GM19455 (cell line): ENCODE measurements at regions not wholly inside any gene's neighbourhood (a gene's known extent, or its start where the extent isn't known, plus 50 kb on each side); places are given as distances from the start of the nearest gene placed in this dataset.

Source experiments
- ATAC-seq: cut with Tn5 transposase; IDR thresholded peaks from one replicate; pipeline ENCODE4 v1.9.1; 2021; ENCODE audit not compliant: unreplicated experiment

DNA sequence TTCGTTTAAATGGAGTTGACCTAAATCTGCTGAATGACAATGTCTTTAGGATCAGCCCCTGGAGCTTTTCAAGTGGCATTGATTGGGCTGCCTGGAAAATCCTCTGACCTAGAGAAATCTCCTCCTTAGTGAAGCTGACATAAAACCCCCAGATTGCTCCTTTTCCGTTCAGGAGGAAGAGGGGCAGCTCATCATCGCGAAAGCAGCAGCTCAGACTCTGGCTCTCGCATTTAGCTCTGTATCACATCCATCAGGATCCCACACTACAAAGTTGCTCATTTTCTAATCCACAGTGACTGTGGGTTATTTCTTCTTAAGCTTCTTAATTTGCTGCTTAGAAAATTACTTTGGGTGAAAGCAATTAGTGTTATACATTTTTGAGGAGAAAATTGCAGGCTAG, 373.7 kb downstream of the ENC1 start:
- no peak for ATAC-seq

- no peak for ATAC-seq
These were observed 374.4 kb downstream of the ENC1 start for GRCh38 chr5:74266132-74266531.

DNA sequence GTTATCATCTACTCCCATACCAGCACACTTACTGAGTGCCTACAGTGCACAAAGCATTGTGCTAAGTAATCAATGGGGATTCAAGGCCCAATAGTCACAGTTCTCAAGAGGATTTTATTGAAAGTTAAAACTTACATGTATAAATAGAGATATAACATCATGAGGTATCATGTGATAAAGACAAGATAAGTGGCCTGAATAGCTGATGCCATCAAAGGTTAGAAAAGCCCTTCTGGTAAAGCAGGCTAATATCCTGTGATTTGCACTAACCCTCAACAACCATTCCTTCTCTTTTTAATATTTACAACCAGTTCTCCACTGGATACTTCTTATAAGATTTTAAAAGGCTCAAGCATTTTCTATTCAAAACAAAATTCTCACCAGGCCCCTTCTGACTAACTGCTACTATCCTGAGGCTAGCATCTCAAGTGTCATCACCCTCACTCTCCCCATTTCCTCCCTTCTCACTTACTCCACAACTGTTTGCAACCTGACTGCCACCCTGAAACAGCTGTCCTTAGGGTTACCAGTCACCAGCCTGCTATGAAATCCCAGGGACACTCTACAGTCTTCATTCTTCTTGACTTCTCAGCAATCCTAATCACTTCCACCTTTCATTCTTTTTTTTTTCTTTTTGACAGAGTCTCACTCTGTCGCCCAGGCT, 377.9 kb downstream of the ENC1 start:
- ATAC-seq: no peak

DNA sequence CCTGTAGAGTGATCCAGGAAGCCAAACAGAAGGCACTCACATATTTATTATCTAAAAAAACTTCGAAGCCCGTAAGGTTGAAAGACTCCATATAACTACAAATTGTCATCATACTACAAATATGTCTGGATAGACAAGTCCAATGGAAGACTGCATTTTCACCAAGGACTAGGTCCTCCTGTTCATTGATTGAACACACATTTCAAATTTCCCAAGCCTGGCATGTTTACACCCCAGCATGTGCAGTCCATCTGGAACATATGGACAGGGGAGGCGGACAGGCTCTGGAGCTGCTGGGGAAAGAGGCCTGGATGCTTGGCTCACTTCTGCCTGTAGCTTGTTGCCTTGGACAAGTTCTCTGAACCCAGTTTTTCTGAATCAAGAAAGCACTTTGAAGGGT, 378.7 kb downstream of the ENC1 start:
- ATAC-seq: no peak

- ATAC-seq: no peak
These were observed 379.1 kb downstream of the ENC1 start for GRCh38 chr5:74261421-74261820.

GRCh38 chr5:74259572-74259971, 381.0 kb downstream of the ENC1 start:
- ATAC-seq: no peak

DNA sequence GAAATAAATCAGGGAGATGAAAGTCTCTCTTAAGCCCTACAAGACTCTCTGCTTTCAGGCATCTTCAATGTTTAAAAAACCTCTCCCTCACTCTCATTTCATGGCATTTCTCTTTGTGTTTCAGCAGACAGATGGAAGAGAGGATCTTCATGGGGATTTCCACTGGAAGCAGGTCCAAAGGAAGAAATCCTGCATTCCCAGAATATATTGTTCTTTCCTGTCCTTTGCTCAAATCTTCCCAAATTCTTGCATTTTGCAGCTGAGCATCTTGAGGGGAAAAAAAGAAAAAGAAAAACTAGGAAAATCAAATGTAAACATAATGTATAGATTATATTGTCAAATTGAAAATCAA, 382.2 kb downstream of the ENC1 start:
- no peak for ATAC-seq

DNA sequence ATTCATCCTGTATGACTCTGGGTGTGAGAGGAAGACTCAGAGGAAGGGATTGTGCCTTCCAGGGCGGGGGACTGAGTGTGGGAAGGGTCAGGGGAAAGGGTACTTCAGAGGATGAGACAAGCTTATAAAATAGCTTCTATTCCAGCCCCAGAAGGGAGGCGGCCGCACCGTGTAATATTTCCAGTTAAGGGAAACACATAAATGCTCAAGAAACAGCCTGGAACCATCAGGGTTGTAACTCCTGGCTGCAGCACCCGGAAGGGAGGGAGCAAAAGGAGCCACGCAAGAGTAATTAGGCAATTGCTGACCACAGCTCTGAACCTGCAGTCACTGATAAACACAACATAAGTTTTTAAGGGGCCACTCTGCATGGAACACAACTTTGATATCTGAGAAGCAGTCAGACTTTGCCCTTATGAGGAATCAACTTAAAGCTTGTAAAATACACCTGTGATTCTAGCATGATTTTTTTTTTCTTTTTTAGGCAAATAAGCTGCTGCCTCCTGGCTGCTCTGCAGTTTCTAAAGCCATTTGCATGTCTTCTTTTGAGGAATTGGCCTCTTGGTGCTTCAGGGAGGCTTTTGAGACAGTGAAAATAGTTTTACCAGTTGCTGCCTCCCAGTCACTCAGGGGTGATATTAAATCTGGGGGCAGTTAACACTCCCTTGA, 382.7 kb downstream of the ENC1 start:
- ATAC-seq: no peak

DNA sequence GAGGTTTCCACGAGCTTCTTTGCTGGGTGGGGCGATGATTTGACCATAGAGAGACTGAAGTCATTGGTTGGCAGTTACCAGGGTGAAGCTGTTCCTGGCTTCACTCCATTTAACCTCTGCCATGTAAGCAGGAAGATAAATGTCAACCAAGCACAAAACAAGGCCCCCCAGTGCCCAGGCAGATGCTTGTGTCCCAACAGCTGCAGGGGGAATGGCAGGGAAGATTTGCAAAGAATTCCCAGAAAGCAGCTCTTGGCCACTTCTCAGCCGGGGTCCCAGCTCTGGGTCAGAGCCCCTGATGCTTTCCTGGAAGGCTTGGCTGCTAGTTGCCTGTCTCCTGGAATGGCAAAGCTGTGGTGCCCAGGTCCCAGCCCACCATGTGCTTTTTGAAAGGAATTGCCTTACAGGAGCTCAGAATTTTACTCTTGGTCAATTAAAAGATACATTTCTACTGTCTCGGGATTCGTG, 383.4 kb downstream of the ENC1 start:
- no peak for ATAC-seq

DNA sequence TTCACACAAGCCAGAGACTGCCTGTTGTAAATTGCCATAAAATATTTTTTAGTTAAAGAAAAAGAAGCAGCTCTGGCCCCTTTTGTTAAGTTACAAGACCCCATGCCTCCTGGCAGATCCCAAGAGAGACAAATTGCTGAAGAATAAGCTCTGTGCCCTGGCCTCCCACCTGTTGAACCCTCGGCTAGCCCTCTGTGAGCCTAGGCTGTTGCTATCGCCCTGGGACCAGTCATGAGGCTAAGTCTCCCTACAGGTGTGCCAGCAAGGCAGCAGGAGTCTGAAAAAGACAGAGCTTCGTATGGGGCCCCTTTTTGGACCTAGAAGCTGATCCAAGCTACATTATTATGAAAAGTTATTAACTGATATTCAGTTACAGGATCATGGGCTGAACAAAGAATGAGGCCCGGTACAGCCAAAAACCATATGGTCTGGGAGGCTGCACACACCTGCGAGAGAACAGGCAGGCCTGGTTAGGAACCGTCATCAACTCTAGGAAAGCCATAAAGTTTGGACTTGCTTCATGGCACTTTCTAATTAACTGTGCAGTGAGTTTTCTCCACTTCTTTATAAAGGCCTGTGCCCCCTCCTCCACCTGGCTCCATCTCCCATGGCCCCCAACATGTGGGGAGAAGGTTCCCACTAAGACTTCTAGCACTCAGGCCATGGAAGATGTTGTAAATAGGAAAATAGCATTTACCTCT, 384.7 kb downstream of the ENC1 start:
- ATAC-seq: no peak

DNA sequence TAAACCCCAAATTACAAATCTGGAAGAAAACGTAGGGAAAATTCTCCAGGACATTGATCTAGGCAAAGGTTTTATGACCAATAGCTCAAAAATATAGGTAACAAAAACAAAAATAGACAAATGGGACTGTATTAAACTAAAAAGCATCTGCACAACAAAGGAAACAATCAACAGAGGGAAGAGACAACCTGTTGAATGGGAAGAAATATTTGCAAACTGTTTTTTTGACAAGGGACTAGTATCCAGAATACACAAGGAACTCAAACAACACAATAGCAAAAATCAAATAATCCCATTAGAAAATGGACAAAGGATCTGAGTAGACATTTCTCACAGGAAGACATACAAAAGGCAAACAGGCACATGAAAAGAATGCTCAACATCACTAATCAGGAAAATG, 386.3 kb downstream of the ENC1 start:
- no peak for ATAC-seq

DNA sequence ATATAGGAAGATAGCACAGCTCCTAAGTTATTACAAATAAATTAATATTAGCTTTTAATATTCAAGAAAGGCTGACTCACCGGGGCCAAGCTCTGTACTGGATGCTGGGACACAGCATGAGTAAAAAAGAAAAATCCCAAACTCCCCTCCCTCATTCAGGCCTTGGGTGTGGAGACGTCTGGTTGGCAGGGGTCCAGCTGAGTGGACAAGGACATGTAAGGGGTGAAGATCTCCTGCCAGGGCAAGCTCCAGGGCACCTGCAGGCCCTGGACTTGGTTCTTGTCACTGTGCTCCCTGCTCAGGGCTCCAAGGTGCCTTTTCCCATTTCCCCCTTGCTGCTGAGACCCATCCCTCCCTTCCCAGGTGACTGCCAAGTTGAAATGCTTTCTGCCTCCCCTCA, 388.5 kb downstream of the ENC1 start:
- ATAC-seq: no peak

GRCh38 chr5:74251141-74252035, 389.1 kb downstream of the ENC1 start:
- ATAC-seq: no peak

DNA sequence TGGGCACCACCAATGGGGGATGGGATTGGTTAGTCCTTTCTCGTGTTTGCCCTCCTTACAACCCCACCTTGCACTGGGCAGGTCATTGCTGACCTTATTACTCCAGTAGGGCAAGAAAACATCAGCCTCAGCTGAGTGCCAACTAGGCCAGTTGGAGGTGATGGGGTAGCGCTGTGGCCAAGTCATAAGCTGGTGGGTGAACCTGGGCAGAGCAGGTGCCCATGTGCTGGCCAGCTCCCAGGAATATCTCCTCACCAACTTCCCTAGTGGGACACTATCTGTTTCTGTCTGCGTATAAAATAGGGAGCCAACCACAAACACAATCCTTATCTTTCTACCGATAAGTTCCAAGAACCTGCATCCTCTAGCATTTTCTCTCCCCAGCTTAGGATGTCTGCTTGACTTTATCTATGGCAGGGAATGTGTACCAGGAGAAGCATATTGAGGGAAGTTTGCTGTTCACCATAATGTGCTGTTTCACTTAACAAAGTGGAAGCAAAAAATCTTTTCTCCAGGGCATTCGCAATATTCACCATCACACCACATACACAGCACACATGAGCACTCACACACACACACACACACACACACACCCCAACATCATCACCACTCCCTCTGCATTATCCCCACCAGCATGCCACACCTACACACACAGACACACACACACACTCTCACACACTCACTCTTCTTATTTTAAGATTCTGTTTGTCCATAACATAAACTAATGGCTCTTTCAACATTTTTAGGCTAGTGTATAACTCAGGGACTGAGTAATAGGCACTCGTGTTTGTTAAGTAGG, 390.0 kb downstream of the ENC1 start:
- no peak for ATAC-seq

- ATAC-seq: no peak
These were observed 392.0 kb downstream of the ENC1 start for GRCh38 chr5:74248576-74248975.

DNA sequence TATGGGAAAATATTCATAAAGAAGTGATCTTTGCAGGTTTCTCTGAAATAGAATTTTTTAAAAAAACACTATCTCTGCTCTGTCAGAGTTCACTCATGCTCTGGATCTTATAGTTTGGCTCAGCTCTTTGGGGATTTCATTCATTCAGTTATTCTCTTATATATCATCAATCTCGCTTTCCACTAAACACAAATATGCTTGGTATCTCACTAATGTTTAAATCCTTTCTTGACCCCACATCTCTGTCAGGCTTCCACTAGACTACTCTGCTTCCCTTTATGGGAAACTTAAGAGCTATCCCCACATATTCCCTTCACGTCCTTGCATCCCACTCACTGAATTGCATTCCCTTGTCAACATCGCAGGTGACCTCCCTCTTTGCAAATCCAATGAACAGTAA, 396.1 kb downstream of the ENC1 start:
- ATAC-seq: no peak

GRCh38 chr5:74243634-74244033, 396.9 kb downstream of the ENC1 start:
- no peak for ATAC-seq

DNA sequence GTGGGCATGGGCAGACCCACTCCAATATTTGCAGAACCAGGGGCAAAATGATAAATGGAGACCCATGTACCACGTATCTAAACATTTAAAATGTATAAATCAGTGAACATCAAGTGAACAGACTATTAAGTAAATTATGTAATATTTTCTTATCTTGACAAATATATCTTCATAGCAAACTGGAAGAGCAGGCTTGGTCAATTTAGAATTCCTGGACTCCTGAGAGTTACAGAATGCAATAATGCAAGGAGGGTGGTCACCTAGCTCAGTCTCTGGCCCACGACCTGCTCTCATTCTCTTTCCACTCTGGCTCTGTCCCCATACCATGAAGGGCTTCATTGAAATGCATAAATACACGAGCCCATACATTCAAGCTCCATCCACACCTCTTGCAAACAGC, 398.0 kb downstream of the ENC1 start:
- ATAC-seq: no peak

DNA sequence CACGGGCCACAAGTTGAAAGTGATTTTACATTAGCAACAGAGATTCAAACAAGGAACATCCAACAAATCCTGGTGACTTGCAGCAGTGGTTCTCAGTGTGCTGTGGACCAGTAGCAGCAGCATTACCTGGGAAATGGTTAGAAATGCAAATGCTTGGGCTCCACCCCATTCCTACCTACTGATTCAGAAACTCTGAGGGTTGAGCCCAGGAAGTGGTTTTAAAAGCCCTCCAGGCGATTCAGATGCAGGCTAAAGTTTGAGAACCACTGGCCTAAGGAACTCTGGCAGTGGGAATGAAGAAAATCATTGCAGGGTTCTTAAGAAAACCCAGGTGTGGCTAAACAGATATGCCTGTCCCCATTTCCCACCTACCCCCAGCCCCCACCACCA, 398.8 kb downstream of the ENC1 start:
- no peak for ATAC-seq
